D721Med (cell line): ENCODE measurements at regions not wholly inside any gene's neighbourhood (a gene's known extent, or its start where the extent isn't known, plus 50 kb on each side); places are given as distances from the start of the nearest gene placed in this dataset.

Source experiments
- DNase-seq: peaks from one replicate; pipeline ENCODE4 v3.0.0; 2011; ENCODE audit warnings: low spot score; ENCODE audit not compliant: insufficient read length
- FAIRE-seq: peaks from 2 replicates; lab custom pipeline; 2011; peaks lifted over from hg19 to GRCh38; lab: Jason Lieb, UNC
- TF ChIP-seq, protein P1 (sequence below): IDR thresholded peaks from 2 replicates; pipeline ENCODE4 v1.5.1; 2012; ENCODE audit warnings: mild to moderate bottlenecking, control low read depth; ENCODE audit not compliant: insufficient read depth; ENCODE audit errors: missing control alignments

DNA sequence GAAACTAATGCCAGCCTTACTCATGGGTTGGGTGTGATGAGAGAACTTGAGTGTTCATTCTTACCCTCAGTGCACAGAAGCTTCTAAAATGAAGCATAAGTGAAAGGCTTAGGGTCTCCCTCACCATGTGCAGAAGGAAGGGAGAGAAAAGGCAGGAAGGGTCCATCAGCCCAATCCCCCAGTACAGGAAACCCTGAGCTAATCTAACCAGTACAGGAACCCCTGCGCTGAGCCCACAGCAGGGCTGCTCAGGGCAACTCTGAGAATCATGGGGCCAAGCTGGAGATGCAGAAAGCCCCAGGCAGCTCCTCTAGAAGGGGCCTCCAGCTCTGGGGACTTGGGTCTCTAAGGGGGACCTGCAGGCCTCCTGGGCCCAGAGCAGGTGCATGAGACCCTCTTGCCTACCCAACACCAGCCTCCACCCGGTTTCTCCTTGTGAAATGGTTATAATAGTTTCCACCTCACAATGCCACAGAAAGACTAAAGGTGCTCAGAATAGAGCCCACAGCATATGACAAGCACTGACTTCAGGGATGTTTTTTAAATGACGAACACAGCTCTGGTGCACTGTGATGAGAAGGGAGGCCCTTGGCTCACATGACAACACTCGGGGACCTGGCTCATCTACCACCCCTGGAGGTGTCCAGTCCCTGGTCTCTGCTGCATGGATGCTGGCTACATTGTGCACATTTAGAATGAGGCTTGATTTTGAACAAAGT lies 190.1 kb downstream of the ACTL7B start:
- no peak for DNase-seq
- FAIRE-seq, result no peak
- TF ChIP-seq, protein P1, sequence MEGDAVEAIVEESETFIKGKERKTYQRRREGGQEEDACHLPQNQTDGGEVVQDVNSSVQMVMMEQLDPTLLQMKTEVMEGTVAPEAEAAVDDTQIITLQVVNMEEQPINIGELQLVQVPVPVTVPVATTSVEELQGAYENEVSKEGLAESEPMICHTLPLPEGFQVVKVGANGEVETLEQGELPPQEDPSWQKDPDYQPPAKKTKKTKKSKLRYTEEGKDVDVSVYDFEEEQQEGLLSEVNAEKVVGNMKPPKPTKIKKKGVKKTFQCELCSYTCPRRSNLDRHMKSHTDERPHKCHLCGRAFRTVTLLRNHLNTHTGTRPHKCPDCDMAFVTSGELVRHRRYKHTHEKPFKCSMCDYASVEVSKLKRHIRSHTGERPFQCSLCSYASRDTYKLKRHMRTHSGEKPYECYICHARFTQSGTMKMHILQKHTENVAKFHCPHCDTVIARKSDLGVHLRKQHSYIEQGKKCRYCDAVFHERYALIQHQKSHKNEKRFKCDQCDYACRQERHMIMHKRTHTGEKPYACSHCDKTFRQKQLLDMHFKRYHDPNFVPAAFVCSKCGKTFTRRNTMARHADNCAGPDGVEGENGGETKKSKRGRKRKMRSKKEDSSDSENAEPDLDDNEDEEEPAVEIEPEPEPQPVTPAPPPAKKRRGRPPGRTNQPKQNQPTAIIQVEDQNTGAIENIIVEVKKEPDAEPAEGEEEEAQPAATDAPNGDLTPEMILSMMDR, result no peak

DNA sequence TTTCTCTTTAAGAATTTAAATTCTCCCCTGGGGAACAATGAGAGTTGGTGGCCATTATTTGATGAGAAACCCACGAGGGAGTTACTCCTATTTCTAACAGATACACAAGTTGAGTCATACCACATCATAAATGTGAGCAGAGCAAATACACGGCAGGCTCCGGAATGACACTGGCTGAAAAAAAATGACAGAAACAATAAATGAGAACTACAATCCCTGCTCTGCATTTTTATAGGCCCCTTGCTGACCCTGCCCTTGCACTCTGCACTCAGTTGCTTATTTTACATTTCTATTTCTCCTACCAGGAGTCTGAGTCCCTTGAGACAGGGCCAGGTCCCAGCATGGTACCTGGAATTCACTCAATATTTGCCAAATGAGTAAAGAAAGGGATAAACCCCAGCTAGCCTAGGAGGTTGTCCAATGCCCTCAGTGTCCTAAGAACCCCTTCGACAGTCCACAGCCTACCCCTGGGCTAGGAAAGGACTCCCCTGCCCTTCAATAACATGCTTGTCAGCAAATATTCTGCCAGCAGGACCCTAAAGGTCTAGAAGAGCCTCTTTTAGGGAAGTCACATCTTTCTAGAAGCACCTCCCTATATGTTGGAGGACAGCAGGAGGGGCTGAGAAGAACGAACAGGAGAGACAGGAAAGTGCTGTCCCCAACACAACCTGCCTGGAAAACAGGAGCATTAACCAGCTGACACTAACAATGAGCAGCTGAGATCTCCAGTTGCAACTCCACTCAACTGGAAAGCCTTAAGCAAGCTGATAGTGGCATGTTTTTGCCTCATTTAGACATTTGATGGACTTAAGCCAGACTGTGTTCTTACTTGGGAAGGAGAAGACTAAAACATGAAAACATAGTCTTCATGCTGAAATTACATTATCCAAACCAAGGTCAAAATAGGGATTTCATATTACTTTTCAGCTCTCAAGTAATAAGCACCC lies 191.2 kb downstream of the ACTL7B start:
- TF ChIP-seq, protein P1, result no peak
- FAIRE-seq, result no peak
- no peak for DNase-seq

DNA sequence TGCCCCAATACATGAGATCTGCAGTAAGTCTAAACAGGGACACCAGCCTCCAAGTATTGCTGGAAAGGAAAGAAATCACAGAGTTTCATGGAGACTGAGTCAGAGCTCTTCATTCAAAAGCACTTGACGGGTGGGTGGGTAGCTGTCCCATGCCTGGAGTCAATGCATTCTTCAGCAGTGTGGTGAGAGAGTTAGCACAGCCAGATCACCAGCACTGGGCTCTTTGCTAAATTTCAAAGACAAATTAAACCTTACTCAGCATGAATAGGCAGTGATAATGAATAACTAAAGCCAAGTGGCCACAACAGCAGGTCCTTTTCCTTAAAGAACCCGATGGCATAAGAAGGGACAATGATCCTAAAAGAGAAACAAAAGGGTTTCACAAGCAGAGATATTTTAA lies 192.4 kb downstream of the ACTL7B start:
- TF ChIP-seq, protein P1, result no peak
- FAIRE-seq, result no peak
- DNase-seq, result no peak

DNA sequence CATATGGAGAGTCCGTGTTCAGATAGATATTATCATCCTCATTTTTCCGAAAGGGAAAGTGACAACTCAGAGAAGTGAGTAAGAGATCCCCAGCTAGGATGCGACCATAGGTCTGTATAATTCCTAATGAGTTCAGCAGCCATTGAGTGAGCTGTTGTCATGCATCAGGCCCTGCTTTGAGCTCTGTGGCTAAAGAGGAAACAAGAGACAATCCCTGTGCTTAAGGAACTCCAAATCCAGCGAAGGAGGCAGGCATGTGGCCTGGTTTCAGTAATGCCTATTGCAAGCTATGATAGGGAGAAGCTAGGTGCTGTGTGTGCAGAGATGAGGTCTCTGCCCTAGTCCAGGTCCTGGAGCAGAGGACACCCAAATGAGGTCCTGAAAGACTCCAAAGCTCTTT lies 192.8 kb downstream of the ACTL7B start:
- DNase-seq (no peak), FAIRE-seq (no peak)
- TF ChIP-seq, protein P1, result no peak

DNA sequence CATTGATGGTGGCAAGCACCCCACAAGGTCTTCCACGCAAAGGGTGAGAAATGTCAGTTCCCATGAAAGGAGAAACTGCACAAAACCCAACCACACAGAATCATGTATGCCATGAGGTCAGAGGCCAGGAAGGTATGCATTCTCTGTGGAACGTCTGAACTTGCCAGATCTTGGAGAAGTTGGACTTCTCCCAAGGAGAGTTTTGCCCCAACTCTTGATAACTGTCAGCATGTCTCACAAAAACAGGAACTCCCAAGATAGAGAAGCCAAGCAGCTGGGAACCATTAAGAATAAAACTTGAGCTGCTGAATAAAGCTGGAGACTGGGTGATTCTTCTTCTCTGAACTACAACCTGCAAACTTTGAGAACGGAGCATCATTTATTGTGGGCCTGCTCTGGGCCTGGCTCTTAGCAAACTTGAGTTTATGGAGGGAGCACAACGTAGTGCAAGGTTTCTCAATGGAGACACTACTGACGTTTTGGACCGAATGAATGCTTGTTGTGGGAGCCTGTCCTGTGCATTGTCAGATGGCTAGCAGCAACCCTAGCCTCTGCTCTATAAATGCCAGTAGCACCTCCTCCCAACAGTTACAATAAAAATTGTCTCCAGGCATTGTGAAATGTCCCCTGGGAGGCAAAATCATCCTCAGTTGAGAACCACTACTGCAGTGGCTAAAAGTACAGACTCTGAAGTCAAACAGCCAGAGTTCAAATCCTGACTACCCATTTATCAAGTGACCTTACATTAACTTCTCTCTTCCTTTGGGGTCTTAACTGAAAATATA lies 193.5 kb downstream of the ACTL7B start:
- DNase-seq (no peak), FAIRE-seq (no peak)
- TF ChIP-seq, protein P1, result no peak

DNA sequence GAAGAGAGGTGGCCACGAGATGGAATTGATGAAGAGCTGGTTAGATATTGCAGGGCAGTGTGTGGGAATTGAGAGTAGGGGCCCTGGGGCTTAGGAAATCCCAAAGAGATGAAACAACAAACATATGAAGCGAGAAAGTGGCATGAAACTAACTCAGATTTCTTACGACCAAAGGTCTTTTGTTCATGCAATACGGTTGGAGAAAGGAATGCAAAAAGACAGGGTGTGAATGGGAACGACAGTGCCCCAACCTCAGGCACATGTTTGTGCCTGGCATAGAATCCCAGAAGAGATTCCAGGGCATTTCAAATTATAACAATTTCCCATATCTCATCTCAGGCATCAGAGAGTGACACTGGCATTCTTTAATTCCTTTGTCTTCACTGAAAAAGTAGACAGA lies 199.2 kb downstream of the ACTL7B start:
- no peak for DNase-seq
- FAIRE-seq, result no peak
- TF ChIP-seq, protein P1, result no peak
